ENCODE measurements at regions not wholly inside any gene's neighbourhood (a gene's known extent, or its start where the extent isn't known, plus 50 kb on each side); places are given as distances from the start of the nearest gene placed in this dataset.

- no peak for TF ChIP-seq CTCF (conservative IDR thresholded peaks at IDR 0.05; ENCODE audit: low read depth, low read length)
- DNase-seq (ENCODE audit: low read depth): no peak
- H3K4me3 ChIP-seq (ENCODE audit: low read depth, low read length): no peak overlapping the region
These were observed 186.3 kb upstream of the TUSC1 start for GRCh38 chr9:25864509-25864908.

GRCh38 chr9:25861421-25861820 is 183.2 kb upstream of the TUSC1 start:
- DNase-seq (ENCODE audit: low read depth): no peak
- no peak for TF ChIP-seq CTCF (conservative IDR thresholded peaks at IDR 0.05; ENCODE audit: low read depth, low read length)
- H3K4me3 ChIP-seq (ENCODE audit: low read depth, low read length): no peak overlapping the region

- no peak for TF ChIP-seq CTCF (conservative IDR thresholded peaks at IDR 0.05; ENCODE audit: low read depth, low read length)
- DNase-seq (ENCODE audit: low read depth): no peak
- H3K4me3 ChIP-seq (ENCODE audit: low read depth, low read length): no peak overlapping the region
These were observed 178.9 kb upstream of the TUSC1 start for GRCh38 chr9:25857147-25857546.

- DNase-seq (ENCODE audit: low read depth): no peak
- TF ChIP-seq CTCF (conservative IDR thresholded peaks at IDR 0.05; ENCODE audit: low read depth, low read length): no peak
- H3K4me3 ChIP-seq (ENCODE audit: low read depth, low read length): no peak overlapping the region
These were observed 172.6 kb upstream of the TUSC1 start for GRCh38 chr9:25850803-25851202.

GRCh38 chr9:25845867-25846266 is 167.6 kb upstream of the TUSC1 start:
- no peak for TF ChIP-seq CTCF (conservative IDR thresholded peaks at IDR 0.05; ENCODE audit: low read depth, low read length)
- no peak for DNase-seq (ENCODE audit: low read depth)
- H3K4me3 ChIP-seq (ENCODE audit: low read depth, low read length): no peak overlapping the region

- no peak overlapping the region for H3K4me3 ChIP-seq (ENCODE audit: low read depth, low read length)
- no peak for TF ChIP-seq CTCF (conservative IDR thresholded peaks at IDR 0.05; ENCODE audit: low read depth, low read length)
- DNase-seq (ENCODE audit: low read depth): no peak
These were observed 152.1 kb upstream of the TUSC1 start for GRCh38 chr9:25830381-25830780.

- no peak overlapping the region for H3K4me3 ChIP-seq (ENCODE audit: low read depth, low read length)
- no peak for DNase-seq (ENCODE audit: low read depth)
- no peak for TF ChIP-seq CTCF (conservative IDR thresholded peaks at IDR 0.05; ENCODE audit: low read depth, low read length)
These were observed 149.4 kb upstream of the TUSC1 start for GRCh38 chr9:25827626-25828025.

Data from choroid plexus epithelial cell (primary cell).